ENCODE measurements at regions not wholly inside any gene's neighbourhood (a gene's known extent, or its start where the extent isn't known, plus 50 kb on each side); places are given as distances from the start of the nearest gene placed in this dataset.

DNA sequence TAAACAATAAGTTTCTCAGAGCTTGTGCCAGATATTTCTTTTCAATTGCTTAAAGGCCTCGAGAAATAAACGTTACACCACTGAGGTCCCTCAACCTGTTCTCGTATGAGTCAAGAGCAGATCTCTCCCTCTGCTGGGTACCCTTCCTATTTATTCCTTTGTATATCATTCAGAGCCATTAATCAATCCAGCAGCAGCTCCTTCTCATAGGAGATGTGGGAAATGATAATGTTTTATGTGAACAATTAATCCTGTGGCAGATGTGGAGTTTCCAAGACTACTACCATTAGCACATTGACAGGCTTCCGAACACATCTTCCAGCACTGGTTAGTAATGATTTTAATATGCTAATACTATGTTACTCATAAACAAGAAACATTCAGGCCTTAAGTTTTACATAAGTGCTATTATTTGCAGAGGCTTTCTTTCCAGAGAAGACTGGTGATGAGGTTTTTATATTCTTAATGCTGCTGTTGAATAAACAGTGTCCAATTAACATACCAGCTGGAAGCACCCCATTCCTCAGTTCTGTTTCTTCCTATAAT is 196.5 kb downstream of the ZNF608 start:
- Histone ChIP-seq H3K9me3 (ENCODE audit: control insufficient read depth in 1 of 2, insufficient read depth in 1 of 2, low read depth in 1 of 2, low read length in 2 of 2) (no peaks in the 10 kb centered on the region), H3K79me2 (ENCODE audit: insufficient read depth, low read length) (no peaks in the 10 kb centered on the region), H3K27me3 (ENCODE audit: insufficient read depth, low read length) (no peaks in the 10 kb centered on the region), H3K9ac (ENCODE audit: low read length) (no peak overlapping the region), H3K9me2 (ENCODE audit: insufficient read depth) (no peaks in the 10 kb centered on the region; the same call in 1 of the 2 replicates), H2AFZ (ENCODE audit: low read depth, low read length, poor library complexity, severe bottlenecking) (no peak overlapping the region), H3K4me1 (ENCODE audit: control insufficient read depth in 1 of 2, insufficient read depth in 2 of 2, low read length in 2 of 2) (peaks cover 0 to under 1% of the 10 kb centered on the region in 2 experiments; a peak in 1 of 4 replicates), H4K20me1 (ENCODE audit: insufficient read depth) (no peaks in the 10 kb centered on the region), H3K4me2 (ENCODE audit: low read length) (no peak overlapping the region), H3K4me3 (replicated peaks in 1 of 2; ENCODE audit: low read depth in 1 of 2, low read length in 2 of 2) (no peak overlapping the region), H3K36me3 (ENCODE audit: control insufficient read depth in 1 of 2, insufficient read depth in 2 of 2, low read length in 2 of 2) (no peaks in the 10 kb centered on the region), H3K27ac (ENCODE audit: low read depth, low read length) (no peak overlapping the region)
- intact Hi-C loops (cut with micrococcal nuclease) = no loop called here
- DNase-seq (ENCODE audit: low read depth, low spot score) (no peak), ATAC-seq (no peak)
- RAD21 ChIA-PET (ENCODE audit: low non-redundant PET in 1 of 2, low total read pairs in 2 of 2, uncharacterized antibody in 2 of 2, unreplicated experiment in 2 of 2) = no interaction called here
- BruUV-seq (replicated peaks) = no TSS peak
- CTCF ChIA-PET = no interaction called here
- POLR2A ChIA-PET = no interaction called here
- no peak for TF ChIP-seq JUND (IDR thresholded peaks at IDR 0.05)
- no peak for TF ChIP-seq YY1 (IDR thresholded peaks at IDR 0.05; ENCODE audit: extremely low read depth, insufficient replicate concordance, low read depth, low read length)
- no peak for TF ChIP-seq ELF1 (IDR thresholded peaks at IDR 0.05; ENCODE audit: borderline replicate concordance, low read depth)
- TF ChIP-seq, protein P1, sequence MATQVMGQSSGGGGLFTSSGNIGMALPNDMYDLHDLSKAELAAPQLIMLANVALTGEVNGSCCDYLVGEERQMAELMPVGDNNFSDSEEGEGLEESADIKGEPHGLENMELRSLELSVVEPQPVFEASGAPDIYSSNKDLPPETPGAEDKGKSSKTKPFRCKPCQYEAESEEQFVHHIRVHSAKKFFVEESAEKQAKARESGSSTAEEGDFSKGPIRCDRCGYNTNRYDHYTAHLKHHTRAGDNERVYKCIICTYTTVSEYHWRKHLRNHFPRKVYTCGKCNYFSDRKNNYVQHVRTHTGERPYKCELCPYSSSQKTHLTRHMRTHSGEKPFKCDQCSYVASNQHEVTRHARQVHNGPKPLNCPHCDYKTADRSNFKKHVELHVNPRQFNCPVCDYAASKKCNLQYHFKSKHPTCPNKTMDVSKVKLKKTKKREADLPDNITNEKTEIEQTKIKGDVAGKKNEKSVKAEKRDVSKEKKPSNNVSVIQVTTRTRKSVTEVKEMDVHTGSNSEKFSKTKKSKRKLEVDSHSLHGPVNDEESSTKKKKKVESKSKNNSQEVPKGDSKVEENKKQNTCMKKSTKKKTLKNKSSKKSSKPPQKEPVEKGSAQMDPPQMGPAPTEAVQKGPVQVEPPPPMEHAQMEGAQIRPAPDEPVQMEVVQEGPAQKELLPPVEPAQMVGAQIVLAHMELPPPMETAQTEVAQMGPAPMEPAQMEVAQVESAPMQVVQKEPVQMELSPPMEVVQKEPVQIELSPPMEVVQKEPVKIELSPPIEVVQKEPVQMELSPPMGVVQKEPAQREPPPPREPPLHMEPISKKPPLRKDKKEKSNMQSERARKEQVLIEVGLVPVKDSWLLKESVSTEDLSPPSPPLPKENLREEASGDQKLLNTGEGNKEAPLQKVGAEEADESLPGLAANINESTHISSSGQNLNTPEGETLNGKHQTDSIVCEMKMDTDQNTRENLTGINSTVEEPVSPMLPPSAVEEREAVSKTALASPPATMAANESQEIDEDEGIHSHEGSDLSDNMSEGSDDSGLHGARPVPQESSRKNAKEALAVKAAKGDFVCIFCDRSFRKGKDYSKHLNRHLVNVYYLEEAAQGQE (IDR thresholded peaks at IDR 0.05; ENCODE audit: low read depth) = no peak
- TF ChIP-seq, protein P2, sequence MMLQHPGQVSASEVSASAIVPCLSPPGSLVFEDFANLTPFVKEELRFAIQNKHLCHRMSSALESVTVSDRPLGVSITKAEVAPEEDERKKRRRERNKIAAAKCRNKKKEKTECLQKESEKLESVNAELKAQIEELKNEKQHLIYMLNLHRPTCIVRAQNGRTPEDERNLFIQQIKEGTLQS (IDR thresholded peaks at IDR 0.05) = no peak
- no peak for TF ChIP-seq ZNF274 (IDR thresholded peaks at IDR 0.05; ENCODE audit: low read depth, low read length)
- no peak for TF ChIP-seq CBX3 (IDR thresholded peaks at IDR 0.05; ENCODE audit: low read depth)
- TF ChIP-seq, protein P3, sequence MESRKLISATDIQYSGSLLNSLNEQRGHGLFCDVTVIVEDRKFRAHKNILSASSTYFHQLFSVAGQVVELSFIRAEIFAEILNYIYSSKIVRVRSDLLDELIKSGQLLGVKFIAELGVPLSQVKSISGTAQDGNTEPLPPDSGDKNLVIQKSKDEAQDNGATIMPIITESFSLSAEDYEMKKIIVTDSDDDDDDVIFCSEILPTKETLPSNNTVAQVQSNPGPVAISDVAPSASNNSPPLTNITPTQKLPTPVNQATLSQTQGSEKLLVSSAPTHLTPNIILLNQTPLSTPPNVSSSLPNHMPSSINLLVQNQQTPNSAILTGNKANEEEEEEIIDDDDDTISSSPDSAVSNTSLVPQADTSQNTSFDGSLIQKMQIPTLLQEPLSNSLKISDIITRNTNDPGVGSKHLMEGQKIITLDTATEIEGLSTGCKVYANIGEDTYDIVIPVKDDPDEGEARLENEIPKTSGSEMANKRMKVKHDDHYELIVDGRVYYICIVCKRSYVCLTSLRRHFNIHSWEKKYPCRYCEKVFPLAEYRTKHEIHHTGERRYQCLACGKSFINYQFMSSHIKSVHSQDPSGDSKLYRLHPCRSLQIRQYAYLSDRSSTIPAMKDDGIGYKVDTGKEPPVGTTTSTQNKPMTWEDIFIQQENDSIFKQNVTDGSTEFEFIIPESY (IDR thresholded peaks at IDR 0.05; ENCODE audit: extremely low read depth, insufficient replicate concordance, low read length) = no peak
- TF ChIP-seq ZFX (IDR thresholded peaks at IDR 0.05) = no peak
- TF ChIP-seq, protein P4, sequence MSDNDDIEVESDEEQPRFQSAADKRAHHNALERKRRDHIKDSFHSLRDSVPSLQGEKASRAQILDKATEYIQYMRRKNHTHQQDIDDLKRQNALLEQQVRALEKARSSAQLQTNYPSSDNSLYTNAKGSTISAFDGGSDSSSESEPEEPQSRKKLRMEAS (IDR thresholded peaks at IDR 0.05) = no peak
- TF ChIP-seq TCF7L2 (IDR thresholded peaks at IDR 0.05; ENCODE audit: borderline replicate concordance, extremely low read depth, insufficient read depth, insufficient read length) = no peak
- no peak for TF ChIP-seq EGR1 (IDR thresholded peaks at IDR 0.05; ENCODE audit: low read depth)
- TF ChIP-seq POLR2A (IDR thresholded peaks at IDR 0.05; ENCODE audit: borderline replicate concordance, extremely low read depth, insufficient read depth, insufficient read length) = no peak
- TF ChIP-seq SRF (IDR thresholded peaks at IDR 0.05; ENCODE audit: low read depth) = no peak
- no peak for TF ChIP-seq SP1 (IDR thresholded peaks at IDR 0.05; ENCODE audit: low read depth)

Measured in HCT116 (cell line).